ENCODE measurements at regions not wholly inside any gene's neighbourhood (a gene's known extent, or its start where the extent isn't known, plus 50 kb on each side); places are given as distances from the start of the nearest gene placed in this dataset.

- DNase-seq: no peak
Measured at GRCh38 chr10:90421874-90422273, 436.0 kb downstream of the HTR7 start.

DNA sequence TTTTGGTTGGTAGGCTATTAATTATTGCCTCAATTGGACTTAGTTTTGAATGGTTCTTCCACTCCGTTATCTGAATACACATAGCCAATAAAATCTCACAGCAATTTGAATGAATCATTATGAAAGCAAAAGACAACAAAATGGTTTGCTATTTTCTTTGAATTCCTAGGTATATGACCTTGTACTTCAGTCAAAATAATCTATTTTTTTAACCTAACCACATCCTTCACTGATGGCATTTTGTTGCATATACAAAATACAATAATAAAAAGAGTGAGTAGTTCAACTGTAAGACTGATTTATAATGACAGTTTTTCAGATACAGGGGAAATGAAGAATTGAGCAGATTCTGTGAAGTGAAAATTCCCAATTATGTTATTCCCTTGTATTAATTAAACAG, 433.1 kb downstream of the HTR7 start:
- DNase-seq: no peak

- no peak for DNase-seq
Measured at GRCh38 chr10:90430186-90430585, 427.7 kb downstream of the HTR7 start.

DNA sequence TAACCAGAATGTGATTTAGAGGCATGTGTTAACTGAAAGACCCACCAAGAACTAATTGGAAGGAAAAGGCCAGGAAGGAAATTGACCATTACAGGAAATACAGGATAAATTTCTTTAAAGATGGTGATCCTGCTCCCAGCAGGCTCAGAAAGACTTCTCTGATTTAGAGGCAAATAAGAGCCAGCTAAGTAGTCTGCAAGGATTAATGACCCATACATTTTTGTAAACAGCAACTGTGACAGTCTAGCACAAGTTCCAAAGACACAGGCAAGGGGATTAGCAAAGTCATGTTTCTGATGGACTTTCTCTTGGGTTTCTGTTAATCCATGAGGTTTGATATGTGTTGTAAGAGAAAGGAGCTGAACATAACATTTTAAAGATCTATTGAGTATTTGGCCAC, 425.0 kb downstream of the HTR7 start:
- no peak for DNase-seq

DNA sequence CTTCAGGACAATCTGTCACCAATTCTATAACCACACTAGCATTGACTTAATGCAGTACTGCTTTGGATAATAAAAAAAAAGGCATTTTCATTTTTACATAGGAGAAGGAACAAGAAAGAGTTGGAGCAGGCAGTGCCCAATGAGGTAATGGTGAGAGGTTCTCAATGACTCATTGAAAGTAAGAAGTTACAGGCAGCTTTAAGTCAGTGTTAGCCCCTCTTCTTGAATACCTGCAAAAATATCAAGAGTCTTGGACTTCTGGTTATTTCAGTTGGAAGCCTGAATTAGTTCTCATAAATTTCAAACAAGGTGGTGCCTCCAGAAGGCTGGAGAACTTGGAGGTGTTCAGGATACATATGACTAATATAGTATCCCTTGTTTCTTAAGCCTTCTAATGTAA, 422.5 kb downstream of the HTR7 start:
- DNase-seq: no peak

- no peak for DNase-seq
Measured at GRCh38 chr10:90437452-90437851, 420.4 kb downstream of the HTR7 start.

DNA sequence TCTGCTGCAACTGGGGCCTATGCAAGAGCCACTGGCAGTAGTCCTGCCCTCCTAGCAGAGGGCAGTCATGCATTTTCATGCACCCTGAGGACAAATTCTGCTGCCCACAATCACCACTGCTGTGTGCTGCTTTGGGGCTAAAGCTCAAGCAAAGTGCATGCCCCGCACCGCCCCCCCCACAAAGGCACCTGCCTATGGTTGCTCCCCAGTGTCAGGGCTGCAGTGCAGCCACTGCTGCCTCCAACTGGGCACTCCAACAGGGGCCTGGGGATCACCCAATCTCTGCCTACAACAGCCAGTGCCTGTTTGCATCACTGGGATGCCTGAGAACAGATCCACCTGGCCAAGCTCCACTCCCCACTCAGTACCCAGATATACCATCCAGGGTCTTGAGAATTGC, 417.0 kb downstream of the HTR7 start:
- no peak for DNase-seq

DNA sequence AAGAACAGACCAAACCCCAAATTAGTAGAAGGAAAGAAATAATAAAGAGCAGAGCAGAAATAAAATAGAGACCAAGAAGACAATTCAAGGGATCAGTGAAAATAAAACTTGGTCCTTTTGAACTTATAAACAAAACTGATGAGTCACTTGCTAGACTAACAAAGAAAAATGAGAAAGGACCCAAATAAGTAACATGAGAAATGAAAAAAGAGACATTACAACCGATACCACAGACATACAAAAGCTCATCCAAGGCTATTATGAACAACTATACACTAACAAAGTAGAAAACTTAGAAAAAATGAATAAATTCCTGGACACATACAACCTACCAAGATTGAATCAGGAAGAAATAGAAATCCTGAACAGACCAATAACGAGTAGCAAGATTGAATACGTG, 414.5 kb downstream of the HTR7 start:
- no peak for DNase-seq

GRCh38 chr10:90447831-90448230, 410.0 kb downstream of the HTR7 start:
- no peak for DNase-seq

- DNase-seq: no peak
Measured at GRCh38 chr10:90450797-90451196, 407.0 kb downstream of the HTR7 start.

DNA sequence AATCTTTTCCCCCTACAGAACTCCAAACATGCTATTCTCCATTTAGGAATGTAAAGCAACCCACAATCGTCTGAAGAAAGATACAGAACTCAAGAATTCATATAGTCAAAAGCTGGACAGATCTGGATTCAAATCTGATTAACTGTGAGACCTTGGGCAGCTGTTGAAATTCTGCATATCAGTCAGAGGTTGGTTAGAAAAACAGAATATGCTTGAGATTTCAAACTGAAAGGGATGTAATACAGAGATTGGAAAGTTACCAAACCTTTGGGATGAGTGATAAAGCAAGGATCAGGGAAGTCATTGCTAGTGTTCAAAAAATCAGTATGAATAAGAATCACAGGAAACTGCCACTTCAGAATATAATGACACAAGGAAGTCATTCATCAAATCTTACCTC, 406.6 kb downstream of the HTR7 start:
- DNase-seq: no peak

GRCh38 chr10:90458054-90458453, 399.8 kb downstream of the HTR7 start:
- DNase-seq: peak; percentile 1

DNA sequence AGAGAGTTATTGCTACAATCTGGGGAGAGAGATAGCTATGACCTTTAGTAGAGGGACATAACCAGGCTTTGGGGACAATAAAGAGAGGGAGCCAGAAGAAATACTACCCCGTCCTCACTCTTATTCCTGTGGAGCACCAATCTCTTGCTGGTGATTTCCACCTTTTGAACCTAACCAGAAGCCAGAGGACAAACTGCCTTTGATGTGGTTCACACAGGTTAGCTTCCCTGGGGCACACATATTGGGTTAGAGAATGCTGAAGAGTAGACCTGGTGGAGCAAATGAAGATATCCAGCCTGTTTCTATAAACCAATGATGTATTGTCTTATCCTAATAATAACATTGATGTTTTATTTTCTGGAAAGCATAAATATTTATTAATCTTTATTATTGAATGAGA, 399.3 kb downstream of the HTR7 start:
- DNase-seq: no peak

DNA sequence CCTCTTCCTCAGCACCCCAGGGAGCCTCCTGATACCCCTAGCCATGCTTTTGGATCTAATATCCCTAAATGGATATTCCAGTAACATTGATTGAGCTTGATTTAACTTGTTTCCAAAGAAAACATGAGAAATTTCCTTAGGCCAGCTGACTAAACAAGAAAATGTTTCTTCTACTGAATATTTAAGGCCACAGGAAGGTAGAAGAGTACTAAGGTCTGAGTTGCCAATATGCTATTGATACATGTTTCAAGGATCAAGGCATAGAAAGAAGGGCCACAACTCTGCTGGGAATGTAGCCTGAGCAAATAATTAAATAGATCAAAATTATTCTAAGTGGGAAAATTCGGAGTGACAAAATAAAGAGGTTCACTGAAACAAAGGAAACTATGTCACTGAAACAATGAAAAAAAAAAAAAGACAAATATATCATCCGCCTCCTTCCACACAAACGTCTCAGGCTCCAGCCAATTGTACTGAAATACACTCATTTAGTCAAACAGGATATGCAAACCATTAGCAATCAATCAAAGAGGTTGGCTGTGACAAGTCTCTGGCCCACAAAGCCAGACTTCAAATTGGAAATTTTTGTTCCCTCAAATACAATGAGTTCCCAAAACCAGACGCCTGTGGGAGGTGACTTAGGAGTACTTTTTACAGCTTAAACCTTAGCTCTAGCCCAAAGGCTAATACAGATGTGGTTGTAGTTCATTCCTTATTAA, 396.2 kb downstream of the HTR7 start:
- no peak for DNase-seq

GRCh38 chr10:90462749-90463470, 394.9 kb downstream of the HTR7 start:
- DNase-seq: no peak

DNA sequence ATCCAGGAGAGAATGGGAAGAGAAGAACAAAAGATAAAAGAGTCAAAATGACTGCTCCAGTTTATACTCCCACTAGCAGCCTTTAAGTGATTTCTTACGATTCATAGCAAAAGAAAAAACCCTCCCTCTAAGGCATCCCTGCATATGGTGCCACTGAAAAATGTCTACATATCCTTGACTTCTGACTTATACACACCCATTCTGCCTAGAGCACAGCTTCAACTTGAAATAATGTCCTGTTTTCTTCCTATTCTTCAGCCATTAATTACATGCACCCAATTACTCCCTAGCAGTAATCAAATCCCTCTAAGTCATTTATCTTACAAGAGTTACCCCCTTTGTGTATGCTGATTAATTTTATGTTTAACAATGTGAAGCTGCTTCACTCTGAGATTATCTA, 393.5 kb downstream of the HTR7 start:
- DNase-seq: no peak

DNA sequence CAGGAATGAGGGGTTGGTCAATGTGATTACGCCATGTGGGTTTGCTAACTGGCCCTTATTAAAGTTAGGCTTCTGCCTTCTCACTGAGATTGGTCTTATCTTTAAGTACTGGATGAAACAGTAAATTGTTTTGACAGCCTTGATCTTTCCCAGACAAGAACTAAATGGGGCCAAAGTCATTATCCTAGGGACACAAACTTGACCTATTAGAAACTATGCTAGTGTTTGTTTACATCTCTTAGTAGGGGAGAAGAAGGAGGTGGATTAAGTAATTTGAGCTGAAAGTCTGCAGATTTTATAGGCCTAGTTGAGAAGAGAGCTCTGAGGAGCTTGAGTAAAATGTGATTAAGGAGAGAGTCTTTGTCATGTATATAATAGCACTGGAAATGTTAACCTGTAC, 386.9 kb downstream of the HTR7 start:
- DNase-seq: no peak

DNA sequence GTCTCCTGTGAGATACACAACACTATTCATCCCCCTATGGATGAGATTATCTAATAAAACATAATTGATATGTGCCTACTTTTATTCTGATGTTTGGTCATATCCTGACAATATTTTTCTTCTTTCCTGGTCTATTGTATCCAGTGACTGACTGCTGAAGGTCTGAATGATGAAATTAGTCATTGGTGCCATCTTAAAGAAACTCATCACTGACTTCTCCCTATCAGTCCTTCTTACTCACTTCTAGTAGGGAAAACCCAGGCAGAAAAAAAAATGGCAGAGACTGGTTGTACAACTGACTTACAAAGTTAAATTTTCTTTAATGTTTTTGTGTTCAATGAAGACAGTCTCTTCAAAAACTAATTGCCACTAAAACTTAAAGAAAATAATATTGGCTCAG, 377.4 kb downstream of the HTR7 start:
- no peak for DNase-seq

GRCh38 chr10:90481326-90481923, 376.4 kb downstream of the HTR7 start:
- DNase-seq: no peak

DNA sequence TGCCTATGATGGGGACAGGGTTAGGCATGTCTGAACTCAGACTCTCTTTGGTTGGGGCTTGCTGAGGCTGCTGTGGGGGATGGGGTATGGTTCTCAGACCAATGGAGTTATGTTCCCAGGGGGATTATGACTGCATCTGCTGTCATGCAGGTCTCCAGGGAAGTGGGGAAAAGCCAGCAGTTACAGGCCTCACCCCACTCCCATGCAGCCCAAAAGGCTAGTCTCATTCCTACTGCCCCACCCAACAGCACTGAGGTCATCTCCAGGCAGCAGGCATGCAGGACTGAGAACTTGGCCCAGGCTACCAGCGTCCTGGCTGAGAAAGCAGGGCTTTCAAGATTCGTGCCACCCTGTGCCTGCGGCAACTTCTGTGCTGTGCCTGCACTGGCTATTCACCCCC, 373.3 kb downstream of the HTR7 start:
- DNase-seq: no peak

- no peak for DNase-seq
Measured at GRCh38 chr10:90494183-90494582, 363.7 kb downstream of the HTR7 start.

- no peak for DNase-seq
Measured at GRCh38 chr10:90504172-90504571, 353.7 kb downstream of the HTR7 start.

GRCh38 chr10:90526721-90527120, 331.1 kb downstream of the HTR7 start:
- no peak for DNase-seq

GRCh38 chr10:90530521-90530920, 327.3 kb downstream of the HTR7 start:
- DNase-seq: no peak

All from NCI-H526 treated with DMSO at 0.1 percent for 48 hours (cell line).